Activated naive CD4-positive, alpha-beta T cell treated with anti-CD3 and anti-CD28 coated beads, Interleukin-2, amount 10 ng/mL, durations not matched to agents 7 days and 5 days (primary cell): ENCODE measurements at regions not wholly inside any gene's neighbourhood (a gene's known extent, or its start where the extent isn't known, plus 50 kb on each side); places are given as distances from the start of the nearest gene placed in this dataset.
A peak's percentile ranks its signal among the peaks of the same experiment; 100 is the strongest.

ENCODE experiments used
- CTCF ChIA-PET: fragments of 350-600 bp; sonication (Branson Sonifier 250); formaldehyde crosslinking; loops from one replicate; lab custom pipeline; 2021; ENCODE audit warnings: antibody characterized with exemption; lab: Charles Lee
- DNase-seq: peaks from one replicate; pipeline ENCODE4 v3.0.0-alpha.2; 2020
- H3K27ac Mint-ChIP-seq: one replicate; pipeline ENCODE4 v1.8.0; 2021; ENCODE audit warnings: mild to moderate bottlenecking, moderate library complexity, mixed read lengths
- H3K27me3 Mint-ChIP-seq: one replicate; pipeline ENCODE4 v1.8.0; 2021; ENCODE audit warnings: mild to moderate bottlenecking, mixed read lengths
- H3K36me3 Mint-ChIP-seq: one replicate; pipeline ENCODE4 v1.8.0; 2021; ENCODE audit warnings: mixed read lengths
- H3K4me1 Mint-ChIP-seq: one replicate; pipeline ENCODE4 v1.8.0; 2021; ENCODE audit warnings: mixed read lengths
- H3K4me3 Mint-ChIP-seq: one replicate; pipeline ENCODE4 v1.8.0; 2021; ENCODE audit warnings: mild to moderate bottlenecking, moderate library complexity, mixed read lengths
- H3K9me3 Mint-ChIP-seq: one replicate; pipeline ENCODE4 v1.8.0; 2021; ENCODE audit warnings: mixed read lengths

DNA sequence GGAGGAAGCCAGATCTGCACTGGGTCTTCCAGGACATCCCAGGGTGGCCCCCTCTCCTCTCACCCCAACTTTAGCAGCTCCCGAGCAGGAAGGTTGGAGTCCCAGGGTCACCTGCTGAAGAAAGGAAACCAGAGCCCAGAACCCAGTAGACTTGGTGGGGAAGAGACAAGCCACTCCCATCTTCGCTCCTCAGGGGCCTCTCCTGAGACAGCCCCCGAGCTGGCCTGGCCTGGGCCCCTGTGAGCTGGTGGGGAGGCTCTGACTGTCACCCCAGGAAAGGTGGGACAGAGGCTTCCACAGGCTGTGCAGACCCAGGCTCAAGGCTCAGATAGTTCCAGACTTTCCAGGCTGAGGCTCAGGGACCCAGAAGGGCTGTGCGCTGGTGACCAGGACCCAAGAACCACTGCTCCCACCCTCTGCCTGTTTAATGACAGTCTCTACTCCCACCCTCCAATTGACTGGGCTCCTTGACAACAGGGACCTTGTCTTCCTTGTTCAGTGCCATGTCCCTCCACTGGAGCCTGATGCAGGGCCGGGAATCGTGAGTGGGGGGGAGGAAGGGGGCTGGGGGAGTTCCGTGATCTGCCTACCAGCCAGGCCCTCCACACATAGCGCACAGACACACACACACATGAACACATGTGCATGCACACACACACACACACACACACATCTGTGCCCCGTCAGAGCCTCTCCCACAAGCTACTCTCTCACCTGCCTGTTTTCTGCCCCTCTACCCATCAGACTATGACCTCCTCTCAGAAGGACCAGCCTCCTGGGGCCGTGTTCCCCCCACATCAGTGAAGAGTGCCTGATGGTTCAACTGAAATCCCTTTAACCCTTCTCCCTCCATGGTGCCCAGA is 401.2 kb downstream of the MATN1 start:
- Mint-ChIP-seq H3K4me1 (no peaks in the 10 kb centered on the region), H3K36me3 (no peaks in the 10 kb centered on the region), H3K9me3 (no peaks in the 10 kb centered on the region), H3K4me3 (no peak overlapping the region), H3K27me3 (no peaks in the 10 kb centered on the region), H3K27ac (no peak overlapping the region)
- DNase-seq = no peak
- CTCF ChIA-PET = no interaction called here

- H3K36me3 Mint-ChIP-seq = no peaks in the 10 kb centered on the region
- no peaks in the 10 kb centered on the region for H3K9me3 Mint-ChIP-seq
- no peaks in the 10 kb centered on the region for H3K4me1 Mint-ChIP-seq
- no peak overlapping the region for H3K4me3 Mint-ChIP-seq
- H3K27ac Mint-ChIP-seq = no peak overlapping the region
- CTCF ChIA-PET = no interaction called here
- no peaks in the 10 kb centered on the region for H3K27me3 Mint-ChIP-seq
- no peak for DNase-seq
Observed at GRCh38 chr1:30321246-30321910, 402.0 kb downstream of the MATN1 start.

GRCh38 chr1:30320581-30320890 is 402.8 kb downstream of the MATN1 start:
- Mint-ChIP-seq H3K4me3 (no peak overlapping the region), H3K36me3 (no peaks in the 10 kb centered on the region), H3K27ac (no peak overlapping the region), H3K27me3 (peaks cover 3% of the 10 kb centered on the region), H3K4me1 (no peaks in the 10 kb centered on the region), H3K9me3 (no peaks in the 10 kb centered on the region)
- DNase-seq = no peak
- CTCF ChIA-PET = no interaction called here

GRCh38 chr1:30319765-30320580 is 403.4 kb downstream of the MATN1 start:
- Mint-ChIP-seq H3K9me3 (no peaks in the 10 kb centered on the region), H3K4me3 (no peak overlapping the region), H3K27me3 (peaks cover 3% of the 10 kb centered on the region), H3K4me1 (no peaks in the 10 kb centered on the region), H3K27ac (no peak overlapping the region), H3K36me3 (no peaks in the 10 kb centered on the region)
- CTCF ChIA-PET = no interaction called here
- DNase-seq = no peak

GRCh38 chr1:30318864-30319718 is 404.3 kb downstream of the MATN1 start:
- Mint-ChIP-seq H3K27ac (no peak overlapping the region), H3K36me3 (no peaks in the 10 kb centered on the region), H3K9me3 (no peaks in the 10 kb centered on the region), H3K4me1 (no peaks in the 10 kb centered on the region), H3K4me3 (no peak overlapping the region), H3K27me3 (peaks cover 9% of the 10 kb centered on the region)
- CTCF ChIA-PET = no interaction called here
- no peak for DNase-seq

- Mint-ChIP-seq H3K4me3 (no peak overlapping the region), H3K27me3 (peaks cover 9% of the 10 kb centered on the region), H3K36me3 (no peaks in the 10 kb centered on the region), H3K27ac (no peak overlapping the region), H3K4me1 (no peaks in the 10 kb centered on the region), H3K9me3 (no peaks in the 10 kb centered on the region)
- CTCF ChIA-PET = interaction anchor here (0.6 kb wide), 1 partner anchor 619 kb away, joined by 3 read pairs; no protein-coding TSS in a partner anchor
- DNase-seq = no peak
Observed at GRCh38 chr1:30318413-30318812, 405.0 kb downstream of the MATN1 start.

DNA sequence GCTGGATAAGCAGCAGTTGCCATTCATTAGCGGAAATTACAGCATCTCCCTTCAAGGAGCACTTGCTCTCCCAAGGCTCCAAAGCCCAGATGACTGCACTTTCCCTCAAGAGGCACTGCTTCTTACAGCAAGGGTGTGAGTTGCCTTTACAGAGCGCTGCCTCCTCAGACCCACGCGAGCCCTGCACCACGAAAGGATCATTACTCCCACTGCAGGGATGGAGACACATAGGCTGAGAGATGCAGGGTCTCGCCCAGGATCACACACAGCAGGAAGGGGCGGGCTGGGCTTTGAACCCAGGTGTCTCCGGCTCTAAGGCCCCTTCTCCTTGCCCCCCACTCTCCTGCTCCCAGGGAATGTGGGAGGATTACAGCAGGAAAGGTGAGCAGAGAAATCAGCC is 405.5 kb downstream of the MATN1 start:
- no peak overlapping the region for H3K4me3 Mint-ChIP-seq
- no peaks in the 10 kb centered on the region for H3K36me3 Mint-ChIP-seq
- no peak for DNase-seq
- H3K27ac Mint-ChIP-seq = no peak overlapping the region
- CTCF ChIA-PET = interaction anchor here (0.6 kb wide), 1 partner anchor 619 kb away, joined by 3 read pairs; no protein-coding TSS in a partner anchor
- H3K27me3 Mint-ChIP-seq = peaks cover 9% of the 10 kb centered on the region
- H3K4me1 Mint-ChIP-seq = no peaks in the 10 kb centered on the region
- H3K9me3 Mint-ChIP-seq = no peaks in the 10 kb centered on the region

GRCh38 chr1:30316056-30316455 is 407.3 kb downstream of the MATN1 start:
- CTCF ChIA-PET = no interaction called here
- Mint-ChIP-seq H3K27ac (no peak overlapping the region), H3K9me3 (no peaks in the 10 kb centered on the region), H3K27me3 (peaks cover 9% of the 10 kb centered on the region), H3K4me1 (no peaks in the 10 kb centered on the region), H3K4me3 (no peak overlapping the region), H3K36me3 (no peaks in the 10 kb centered on the region)
- no peak for DNase-seq

DNA sequence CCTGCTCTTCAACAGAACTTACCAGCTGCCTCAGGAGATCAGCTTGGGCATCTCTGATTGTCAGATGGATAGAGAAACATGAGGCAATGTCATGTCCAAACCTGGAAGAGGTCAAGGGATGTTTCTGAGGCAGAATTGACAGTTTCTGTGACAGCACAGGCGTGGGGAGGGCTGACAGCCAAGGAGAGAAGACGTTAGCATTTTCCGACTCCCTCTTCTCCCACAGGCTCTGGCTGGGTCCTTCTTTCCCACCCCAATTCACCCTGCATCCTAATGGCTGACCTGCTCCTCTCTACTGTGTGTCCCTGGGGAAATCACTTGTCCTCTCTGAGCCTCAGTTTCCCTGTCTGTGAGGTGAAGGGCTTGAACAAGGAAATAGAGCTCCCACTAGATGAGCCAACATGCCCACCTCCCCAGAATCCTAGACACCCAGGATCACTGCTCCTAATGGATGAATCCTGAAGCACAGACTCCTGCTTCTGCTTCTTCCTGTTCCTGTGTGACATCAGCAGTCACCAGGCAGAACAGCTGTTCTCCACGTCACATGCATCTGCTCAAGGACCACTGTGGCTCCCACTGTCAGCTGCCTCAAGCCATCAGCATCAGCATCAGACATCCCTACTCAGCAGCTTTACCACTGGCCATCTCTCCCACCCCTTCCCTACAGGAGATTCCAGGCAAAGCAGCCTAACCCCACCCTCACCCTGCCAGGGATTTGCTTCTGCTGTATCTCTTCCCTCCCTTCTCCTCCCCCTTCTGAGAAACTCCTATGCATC is 408.0 kb downstream of the MATN1 start:
- DNase-seq = no peak
- H3K27me3 Mint-ChIP-seq = peaks cover 9% of the 10 kb centered on the region
- no peaks in the 10 kb centered on the region for H3K36me3 Mint-ChIP-seq
- H3K4me1 Mint-ChIP-seq = no peaks in the 10 kb centered on the region
- H3K9me3 Mint-ChIP-seq = no peaks in the 10 kb centered on the region
- H3K27ac Mint-ChIP-seq = no peak overlapping the region
- CTCF ChIA-PET = no interaction called here
- H3K4me3 Mint-ChIP-seq = no peak overlapping the region

GRCh38 chr1:30314591-30314990 is 408.8 kb downstream of the MATN1 start:
- H3K9me3 Mint-ChIP-seq = no peaks in the 10 kb centered on the region
- CTCF ChIA-PET = no interaction called here
- no peak overlapping the region for H3K27ac Mint-ChIP-seq
- H3K4me3 Mint-ChIP-seq = no peak overlapping the region
- H3K27me3 Mint-ChIP-seq = peaks cover 9% of the 10 kb centered on the region
- no peaks in the 10 kb centered on the region for H3K4me1 Mint-ChIP-seq
- H3K36me3 Mint-ChIP-seq = no peaks in the 10 kb centered on the region
- DNase-seq = no peak

DNA sequence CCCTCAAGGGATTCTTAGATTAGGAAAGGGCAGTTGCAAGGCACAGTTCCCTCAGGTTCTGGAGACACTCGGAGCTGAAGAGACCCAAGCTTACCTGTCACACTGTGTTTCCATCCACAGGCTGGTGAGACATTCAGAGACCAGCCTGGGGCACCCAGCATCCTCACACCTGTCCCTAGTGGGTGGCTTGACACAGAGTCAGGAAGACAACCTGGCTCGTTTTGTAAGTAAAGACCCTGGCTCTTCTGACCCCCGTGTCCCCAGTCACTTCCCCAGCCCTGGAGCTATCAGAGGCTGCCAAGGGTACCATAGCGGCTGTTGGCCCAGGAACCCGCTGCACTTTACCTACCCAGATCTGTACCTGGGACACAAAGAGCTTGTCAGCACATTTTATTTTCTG is 409.8 kb downstream of the MATN1 start:
- Mint-ChIP-seq H3K4me3 (no peak overlapping the region), H3K27ac (no peak overlapping the region), H3K9me3 (no peaks in the 10 kb centered on the region), H3K4me1 (no peaks in the 10 kb centered on the region), H3K36me3 (no peaks in the 10 kb centered on the region), H3K27me3 (peaks cover 9% of the 10 kb centered on the region)
- CTCF ChIA-PET = no interaction called here
- DNase-seq = peak; percentile 8

DNA sequence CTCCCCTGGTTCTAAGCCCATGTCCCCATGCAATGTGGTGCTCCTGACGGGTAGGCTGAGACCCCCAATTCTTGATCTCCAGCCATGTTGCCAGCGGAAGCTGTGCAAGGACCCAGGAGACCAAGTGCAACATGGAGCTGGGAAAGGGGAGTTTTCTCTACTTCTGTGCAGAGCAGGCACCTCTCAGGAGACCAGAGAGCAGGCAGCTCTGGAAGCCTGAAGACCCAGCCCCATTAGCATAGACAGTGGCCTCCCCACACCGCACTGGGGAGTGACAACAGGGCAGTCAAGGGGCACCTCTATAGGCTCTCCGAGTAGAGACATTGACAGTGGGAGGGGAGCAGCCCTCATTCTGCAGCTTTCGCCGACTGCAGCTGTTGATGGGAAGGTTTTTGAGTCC is 410.2 kb downstream of the MATN1 start:
- H3K36me3 Mint-ChIP-seq = no peaks in the 10 kb centered on the region
- H3K27ac Mint-ChIP-seq = no peak overlapping the region
- H3K4me1 Mint-ChIP-seq = no peaks in the 10 kb centered on the region
- CTCF ChIA-PET = no interaction called here
- no peaks in the 10 kb centered on the region for H3K9me3 Mint-ChIP-seq
- no peak overlapping the region for H3K4me3 Mint-ChIP-seq
- H3K27me3 Mint-ChIP-seq = peaks cover 9% of the 10 kb centered on the region
- peak; percentile 18 for DNase-seq

GRCh38 chr1:30312226-30312625 is 411.2 kb downstream of the MATN1 start:
- no peak overlapping the region for H3K27ac Mint-ChIP-seq
- H3K4me3 Mint-ChIP-seq = no peak overlapping the region
- no peak for DNase-seq
- H3K9me3 Mint-ChIP-seq = no peaks in the 10 kb centered on the region
- H3K27me3 Mint-ChIP-seq = peaks cover 9% of the 10 kb centered on the region
- CTCF ChIA-PET = no interaction called here
- H3K4me1 Mint-ChIP-seq = no peaks in the 10 kb centered on the region
- H3K36me3 Mint-ChIP-seq = no peaks in the 10 kb centered on the region
